Dendritic cell treated with granulocyte-macrophage colony-stimulating factor and Interleukin-4, amounts not matched to agents 40 ng/mL and 50 ng/mL, for 4 days (primary cell): ENCODE measurements at regions not wholly inside any gene's neighbourhood (a gene's known extent, or its start where the extent isn't known, plus 50 kb on each side); places are given as distances from the start of the nearest gene placed in this dataset.

Source experiments
- H3K27ac Mint-ChIP-seq: one replicate; pipeline ENCODE4 v1.8.0; 2022; ENCODE audit warnings: mild to moderate bottlenecking, mixed read lengths
- H3K27me3 Mint-ChIP-seq: one replicate; pipeline ENCODE4 v1.8.0; 2022; ENCODE audit warnings: mild to moderate bottlenecking, mixed read lengths
- H3K36me3 Mint-ChIP-seq: one replicate; pipeline ENCODE4 v1.8.0; 2022; ENCODE audit warnings: low read depth, mixed read lengths
- H3K4me1 Mint-ChIP-seq: one replicate; pipeline ENCODE4 v1.8.0; 2022; ENCODE audit warnings: low read depth, mixed read lengths
- H3K4me3 Mint-ChIP-seq: one replicate; pipeline ENCODE4 v1.8.0; 2022; ENCODE audit warnings: mild to moderate bottlenecking, moderate library complexity, mixed read lengths
- H3K9me3 Mint-ChIP-seq: one replicate; pipeline ENCODE4 v1.8.0; 2022; ENCODE audit warnings: mixed read lengths
- intact Hi-C: fragments of 100-400 bp; cut with micrococcal nuclease; formaldehyde crosslinking; loops from one replicate; pipeline ENCODE4 v1.15.0; 2022

DNA sequence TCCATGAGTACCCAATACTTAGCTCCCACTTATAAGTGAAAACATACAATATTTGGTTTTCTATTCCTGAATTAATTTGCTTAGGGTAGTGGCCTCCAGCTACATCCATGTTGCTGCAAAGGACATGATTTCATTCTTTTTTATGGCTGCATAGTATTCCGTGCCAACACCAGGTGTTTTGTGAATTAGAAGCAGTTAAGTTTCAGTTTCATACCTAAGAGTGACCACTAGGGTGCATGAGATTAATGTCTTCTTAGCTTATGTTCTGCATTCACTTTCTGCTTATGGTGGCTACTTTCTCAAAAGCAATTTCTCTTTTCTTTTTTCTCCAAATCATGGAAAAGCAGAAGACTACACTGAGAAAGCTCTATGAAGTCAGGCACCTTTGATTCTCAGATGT lies 65.1 kb upstream of the VSTM2A start:
- no peaks in the 10 kb centered on the region for H3K27me3 Mint-ChIP-seq
- H3K4me1 Mint-ChIP-seq, result no peaks in the 10 kb centered on the region
- H3K4me3 Mint-ChIP-seq, result no peak overlapping the region
- no peaks in the 10 kb centered on the region for H3K36me3 Mint-ChIP-seq
- intact Hi-C loops, result no loop called here
- no peak overlapping the region for H3K27ac Mint-ChIP-seq
- peaks cover 21% of the 10 kb centered on the region for H3K9me3 Mint-ChIP-seq

DNA sequence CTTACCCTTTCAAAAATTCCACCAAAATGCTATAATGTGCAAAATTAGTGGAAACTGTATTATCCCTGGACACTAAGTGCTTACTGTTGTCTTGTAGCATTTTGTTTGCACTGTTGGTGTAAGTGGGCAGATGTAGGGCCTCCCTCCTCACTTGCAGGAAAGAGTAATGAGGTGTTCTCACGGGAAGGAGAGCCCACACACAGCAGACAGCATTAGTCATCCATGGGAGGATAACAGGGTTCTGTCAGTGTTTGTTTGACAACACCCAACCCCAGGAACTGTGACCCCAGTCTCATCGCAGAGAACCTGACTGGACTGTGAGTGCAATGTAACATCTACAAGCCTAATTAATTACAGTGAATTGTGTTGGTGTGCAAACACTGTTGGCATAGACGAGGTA lies 58.7 kb upstream of the VSTM2A start:
- Mint-ChIP-seq H3K9me3 (peaks cover 35% of the 10 kb centered on the region), H3K27ac (no peak overlapping the region), H3K4me1 (no peaks in the 10 kb centered on the region), H3K27me3 (no peaks in the 10 kb centered on the region), H3K4me3 (no peak overlapping the region), H3K36me3 (no peaks in the 10 kb centered on the region)
- intact Hi-C loops, result no loop called here

DNA sequence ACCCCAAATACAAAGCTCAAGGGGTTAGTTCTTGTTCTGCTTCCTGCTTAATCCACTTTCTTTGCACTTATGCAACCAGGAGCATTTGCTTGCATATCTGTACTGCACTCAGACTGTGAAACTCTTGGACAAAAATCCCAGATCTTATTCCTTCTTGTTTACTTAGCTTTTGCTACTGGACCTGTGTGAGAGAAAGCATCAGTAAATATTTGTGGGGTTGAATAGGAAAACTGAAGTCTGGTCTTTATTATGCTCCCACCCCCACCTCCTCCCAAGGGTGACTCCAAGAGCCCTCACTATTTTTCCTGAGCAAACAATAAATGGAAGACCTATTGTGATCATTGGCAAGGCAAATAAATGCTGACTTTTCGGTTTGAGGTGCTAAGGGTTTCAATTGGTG lies 57.1 kb upstream of the VSTM2A start:
- Mint-ChIP-seq H3K9me3 (peaks cover 33% of the 10 kb centered on the region), H3K4me3 (no peak overlapping the region), H3K4me1 (no peaks in the 10 kb centered on the region), H3K36me3 (no peaks in the 10 kb centered on the region), H3K27me3 (no peaks in the 10 kb centered on the region), H3K27ac (no peak overlapping the region)
- intact Hi-C loops, result no loop called here
